K562 (cell line): ENCODE measurements at regions not wholly inside any gene's neighbourhood (a gene's known extent, or its start where the extent isn't known, plus 50 kb on each side); places are given as distances from the start of the nearest gene placed in this dataset.

Experiments
- FIP1L1 ChIP-seq: fragments of 200-400 bp; formaldehyde crosslinking; IDR thresholded peaks from 2 replicates; pipeline ENCODE4 v1.6.1; 2018; ENCODE audit warnings: mild to moderate bottlenecking, low read depth, low read length; ENCODE audit not compliant: poor library complexity, severe bottlenecking
- ID3 ChIP-seq, 2 experiments: fragments of 250-450 bp in 1 of 2; fragments of 450-650 bp in 1 of 2; sonication (Bioruptor Pico) in 1 of 2; IDR thresholded peaks; 2 replicates each; pipeline versions ENCODE4 v1.6.1 to v1.8.0; 2016 to 2021; ENCODE audit warnings: mild to moderate bottlenecking in 2 of 2, moderate library complexity in 2 of 2, missing compliant biosample characterization in 1 of 2, missing genetic modification characterization in 1 of 2
- PURB ChIP-seq: sonication (generic); formaldehyde crosslinking; IDR thresholded peaks from 2 replicates; pipeline ENCODE4 v1.9.0; 2021; ENCODE audit warnings: low read depth, mild to moderate bottlenecking, missing genetic modification reagents
- SAFB ChIP-seq: fragments of 200-400 bp; formaldehyde crosslinking; IDR thresholded peaks from 2 replicates; pipeline ENCODE4 v1.6.1; 2017; ENCODE audit warnings: low read depth, low read length, borderline replicate concordance
- TEAD2 ChIP-seq: fragments of 450-650 bp; IDR thresholded peaks from 2 replicates; pipeline ENCODE4 v1.6.1; 2016; ENCODE audit warnings: missing genetic modification characterization, control low read depth, missing compliant biosample characterization
- ZNF140 ChIP-seq: fragments of 250-450 bp; sonication (Bioruptor Pico); IDR thresholded peaks from 2 replicates; pipeline ENCODE4 v1.8.0; 2021; ENCODE audit warnings: moderate library complexity, mild to moderate bottlenecking, inconsistent platforms
- TF ChIP-seq, protein P1 (sequence below), 2 experiments: fragments of 450-650 bp; IDR thresholded peaks; 2 replicates each; pipeline ENCODE4 v1.6.1; 2018; ENCODE audit warnings: mild to moderate bottlenecking in 2 of 2, low read depth in 1 of 2; ENCODE audit not compliant: partially characterized antibody in 2 of 2
- TF ChIP-seq, protein P2 (sequence below): sonication (generic); formaldehyde crosslinking; IDR thresholded peaks from 2 replicates; pipeline ENCODE4 v1.8.0; 2023; ENCODE audit warnings: mild to moderate bottlenecking, missing genetic modification reagents

- TF ChIP-seq, protein P1, sequence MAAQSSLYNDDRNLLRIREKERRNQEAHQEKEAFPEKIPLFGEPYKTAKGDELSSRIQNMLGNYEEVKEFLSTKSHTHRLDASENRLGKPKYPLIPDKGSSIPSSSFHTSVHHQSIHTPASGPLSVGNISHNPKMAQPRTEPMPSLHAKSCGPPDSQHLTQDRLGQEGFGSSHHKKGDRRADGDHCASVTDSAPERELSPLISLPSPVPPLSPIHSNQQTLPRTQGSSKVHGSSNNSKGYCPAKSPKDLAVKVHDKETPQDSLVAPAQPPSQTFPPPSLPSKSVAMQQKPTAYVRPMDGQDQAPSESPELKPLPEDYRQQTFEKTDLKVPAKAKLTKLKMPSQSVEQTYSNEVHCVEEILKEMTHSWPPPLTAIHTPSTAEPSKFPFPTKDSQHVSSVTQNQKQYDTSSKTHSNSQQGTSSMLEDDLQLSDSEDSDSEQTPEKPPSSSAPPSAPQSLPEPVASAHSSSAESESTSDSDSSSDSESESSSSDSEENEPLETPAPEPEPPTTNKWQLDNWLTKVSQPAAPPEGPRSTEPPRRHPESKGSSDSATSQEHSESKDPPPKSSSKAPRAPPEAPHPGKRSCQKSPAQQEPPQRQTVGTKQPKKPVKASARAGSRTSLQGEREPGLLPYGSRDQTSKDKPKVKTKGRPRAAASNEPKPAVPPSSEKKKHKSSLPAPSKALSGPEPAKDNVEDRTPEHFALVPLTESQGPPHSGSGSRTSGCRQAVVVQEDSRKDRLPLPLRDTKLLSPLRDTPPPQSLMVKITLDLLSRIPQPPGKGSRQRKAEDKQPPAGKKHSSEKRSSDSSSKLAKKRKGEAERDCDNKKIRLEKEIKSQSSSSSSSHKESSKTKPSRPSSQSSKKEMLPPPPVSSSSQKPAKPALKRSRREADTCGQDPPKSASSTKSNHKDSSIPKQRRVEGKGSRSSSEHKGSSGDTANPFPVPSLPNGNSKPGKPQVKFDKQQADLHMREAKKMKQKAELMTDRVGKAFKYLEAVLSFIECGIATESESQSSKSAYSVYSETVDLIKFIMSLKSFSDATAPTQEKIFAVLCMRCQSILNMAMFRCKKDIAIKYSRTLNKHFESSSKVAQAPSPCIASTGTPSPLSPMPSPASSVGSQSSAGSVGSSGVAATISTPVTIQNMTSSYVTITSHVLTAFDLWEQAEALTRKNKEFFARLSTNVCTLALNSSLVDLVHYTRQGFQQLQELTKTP (IDR thresholded peaks at IDR 0.05; ENCODE audit: low read depth in 1 of 2, partially characterized antibody in 2 of 2), result no peak
- no peak for TF ChIP-seq ZNF140 (CRISPR knock-in tag)
- no peak for TF ChIP-seq FIP1L1
- TF ChIP-seq TEAD2 (tag), result no peak
- no peak for TF ChIP-seq SAFB
- no peak for TF ChIP-seq ID3 (CRISPR knock-in tag; IDR thresholded peaks at IDR 0.05)
- no peak for TF ChIP-seq ID3 (tag; IDR thresholded peaks at IDR 0.05)
- TF ChIP-seq, protein P2, sequence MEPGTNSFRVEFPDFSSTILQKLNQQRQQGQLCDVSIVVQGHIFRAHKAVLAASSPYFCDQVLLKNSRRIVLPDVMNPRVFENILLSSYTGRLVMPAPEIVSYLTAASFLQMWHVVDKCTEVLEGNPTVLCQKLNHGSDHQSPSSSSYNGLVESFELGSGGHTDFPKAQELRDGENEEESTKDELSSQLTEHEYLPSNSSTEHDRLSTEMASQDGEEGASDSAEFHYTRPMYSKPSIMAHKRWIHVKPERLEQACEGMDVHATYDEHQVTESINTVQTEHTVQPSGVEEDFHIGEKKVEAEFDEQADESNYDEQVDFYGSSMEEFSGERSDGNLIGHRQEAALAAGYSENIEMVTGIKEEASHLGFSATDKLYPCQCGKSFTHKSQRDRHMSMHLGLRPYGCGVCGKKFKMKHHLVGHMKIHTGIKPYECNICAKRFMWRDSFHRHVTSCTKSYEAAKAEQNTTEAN (CRISPR knock-in tag), result no peak
- TF ChIP-seq PURB (CRISPR knock-in tag), result no peak
These were observed 443.4 kb downstream of the DTWD2 start (continued) for GRCh38 chr5:118544887-118545449.
